Subcutaneous abdominal adipose tissue (tissue), 5 donors: ENCODE measurements at regions not wholly inside any gene's neighbourhood (a gene's known extent, or its start where the extent isn't known, plus 50 kb on each side); places are given as distances from the start of the nearest gene placed in this dataset.

ENCODE experiments used
- H3K27ac ChIP-seq: one replicate; pipeline ENCODE4 v1.7.0; 2013; ENCODE audit warnings: low read depth, mild to moderate bottlenecking, inconsistent platforms, low read length, moderate library complexity
- H3K27me3 ChIP-seq, 5 donors: one replicate each; pipeline ENCODE4 v1.7.0; 2013; ENCODE audit warnings: low read length in 5 of 5, inconsistent platforms in 1 of 5; ENCODE audit not compliant: control insufficient read depth in 5 of 5, insufficient read depth in 4 of 5
- H3K36me3 ChIP-seq, 5 donors: one replicate each; pipeline ENCODE4 v1.7.0; 2013; ENCODE audit warnings: low read length in 5 of 5; ENCODE audit not compliant: control insufficient read depth in 5 of 5, insufficient read depth in 5 of 5
- H3K4me1 ChIP-seq, 5 donors: one replicate each; pipeline ENCODE4 v1.7.0; 2013; ENCODE audit warnings: low read length in 5 of 5, mild to moderate bottlenecking in 3 of 5, moderate library complexity in 1 of 5; ENCODE audit not compliant: control insufficient read depth in 5 of 5, insufficient read depth in 5 of 5
- H3K4me3 ChIP-seq, 5 donors: one replicate each; pipeline ENCODE4 v1.7.0; 2013; ENCODE audit warnings: low read length in 5 of 5, low read depth in 1 of 5
- H3K9ac ChIP-seq, 5 donors: one replicate each; pipeline ENCODE4 v1.7.0; 2013; ENCODE audit warnings: low read length in 5 of 5, mild to moderate bottlenecking in 4 of 5, moderate library complexity in 3 of 5
- H3K9me3 ChIP-seq, 5 donors: one replicate each; pipeline ENCODE4 v1.7.0; 2013; ENCODE audit warnings: low read length in 5 of 5; ENCODE audit not compliant: control insufficient read depth in 5 of 5
- donor health status: healthy.
- donor health status: healthy.
- donor health status: healthy.
- donor health status: healthy.
- donor health status: healthy.

GRCh38 chrX:106331606-106332005, 163.5 kb downstream of the PWWP3B start:
- no peak overlapping the region for H3K4me3 ChIP-seq
- no peaks in the 10 kb centered on the region for H3K4me1 ChIP-seq
- H3K36me3 ChIP-seq: no peaks in the 10 kb centered on the region
- no peak overlapping the region for H3K9ac ChIP-seq
- H3K9me3 ChIP-seq: peaks cover 0 to 5% (median 0%) of the 10 kb centered on the region in 5 donors
- H3K27ac ChIP-seq: no peak overlapping the region
- peaks cover 0 to 10% (median 3%) of the 10 kb centered on the region in 5 donors for H3K27me3 ChIP-seq

DNA sequence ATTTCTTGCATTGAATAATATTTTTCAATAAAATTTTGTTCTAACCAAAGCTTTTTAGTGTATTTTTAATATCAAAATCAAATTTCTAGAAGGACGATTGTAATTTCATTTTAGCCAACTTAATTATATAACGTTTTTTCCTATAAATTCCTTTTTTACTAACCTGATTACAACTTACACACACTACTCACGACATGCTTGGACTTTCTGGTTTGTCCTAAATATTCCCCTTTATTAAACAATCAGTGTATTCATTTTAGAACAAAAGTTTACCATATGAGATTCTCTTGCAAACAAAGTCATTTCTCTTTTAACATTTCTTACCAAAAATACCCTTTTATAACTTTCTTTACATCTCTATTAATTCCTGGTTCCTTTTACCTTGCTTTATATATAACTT, 173.7 kb downstream of the PWWP3B start:
- H3K4me3 ChIP-seq: no peak overlapping the region
- H3K9ac ChIP-seq: no peak overlapping the region
- H3K27me3 ChIP-seq: peaks cover 0 to 8% (median 2%) of the 10 kb centered on the region in 5 donors
- no peak overlapping the region for H3K27ac ChIP-seq
- H3K4me1 ChIP-seq: no peaks in the 10 kb centered on the region
- no peaks in the 10 kb centered on the region for H3K36me3 ChIP-seq
- H3K9me3 ChIP-seq: peaks cover 0 to 3% (median 2%) of the 10 kb centered on the region in 5 donors

DNA sequence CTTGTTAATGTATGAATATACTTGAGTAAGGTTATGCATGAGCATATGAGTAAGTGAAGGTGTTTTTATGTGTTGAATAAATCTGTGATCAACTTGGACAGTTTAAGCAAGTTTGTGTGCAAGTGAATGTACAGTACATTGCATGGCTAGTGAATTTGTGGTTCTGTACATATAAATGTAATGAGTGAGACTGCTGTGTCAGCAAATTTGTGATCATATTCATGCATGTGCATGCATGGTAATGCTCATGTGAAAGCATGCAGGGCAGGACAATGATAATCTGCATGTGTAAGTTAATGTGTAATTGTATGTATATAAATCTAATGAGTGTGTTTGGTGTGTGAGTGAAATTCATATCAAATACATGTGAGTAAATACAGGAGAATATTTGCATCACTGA, 188.5 kb downstream of the PWWP3B start:
- H3K27ac ChIP-seq: no peak overlapping the region
- no peak overlapping the region for H3K9ac ChIP-seq
- H3K36me3 ChIP-seq: no peaks in the 10 kb centered on the region
- peaks cover 0 to 6% (median 0%) of the 10 kb centered on the region in 5 donors for H3K27me3 ChIP-seq
- no peak overlapping the region for H3K4me3 ChIP-seq
- no peaks in the 10 kb centered on the region for H3K9me3 ChIP-seq
- H3K4me1 ChIP-seq: no peaks in the 10 kb centered on the region

DNA sequence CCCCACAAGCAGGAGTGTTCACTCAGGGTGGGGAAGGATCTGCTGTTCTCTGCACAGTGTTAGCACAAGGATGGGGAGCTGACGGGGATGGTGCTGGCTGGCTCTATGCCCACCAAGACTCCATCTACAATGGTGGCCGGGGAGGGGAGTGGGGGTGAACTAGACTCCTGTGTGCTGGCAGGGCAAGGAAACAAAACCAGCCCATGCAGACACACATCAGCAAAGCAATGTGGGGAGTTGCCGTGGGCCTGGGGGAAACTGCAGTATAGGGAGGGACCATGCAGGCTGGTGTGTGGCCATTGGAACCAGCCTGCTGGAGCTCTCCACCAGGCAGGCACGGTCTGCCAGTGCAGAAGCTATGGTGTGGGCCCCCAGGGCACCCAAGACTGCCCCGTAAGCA, 195.1 kb downstream of the PWWP3B start:
- no peak overlapping the region for H3K9ac ChIP-seq
- H3K9me3 ChIP-seq: no peaks in the 10 kb centered on the region
- no peak overlapping the region for H3K27ac ChIP-seq
- H3K4me3 ChIP-seq: no peak overlapping the region
- H3K36me3 ChIP-seq: no peaks in the 10 kb centered on the region
- no peaks in the 10 kb centered on the region for H3K4me1 ChIP-seq
- peaks cover 5 to 13% (median 8%) of the 10 kb centered on the region in 5 donors for H3K27me3 ChIP-seq

DNA sequence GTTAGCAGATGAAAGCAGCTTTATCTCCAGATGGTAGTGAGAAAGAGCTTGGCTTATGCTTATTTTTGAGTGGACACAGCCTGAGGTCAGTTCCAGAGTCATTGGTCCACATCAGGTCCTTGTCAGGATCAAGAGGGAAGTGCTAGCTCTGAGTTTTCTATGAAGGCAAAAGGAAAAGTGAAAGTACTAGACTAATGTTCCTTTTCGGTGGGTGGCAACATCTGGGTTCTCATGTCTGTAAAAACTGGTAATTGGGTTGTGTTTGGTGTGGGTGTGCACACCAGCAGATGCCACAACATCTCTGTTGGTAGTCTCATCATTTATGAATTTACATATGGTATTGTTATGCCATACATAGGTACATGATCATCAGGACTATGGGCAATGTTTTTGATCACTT, 210.5 kb downstream of the PWWP3B start:
- Histone ChIP-seq H3K27ac (no peak overlapping the region), H3K36me3 (no peaks in the 10 kb centered on the region), H3K9me3 (peaks cover 0 to 13% (median 0%) of the 10 kb centered on the region in 5 donors), H3K27me3 (peaks cover 0 to 2% (median 0%) of the 10 kb centered on the region in 5 donors), H3K9ac (no peak overlapping the region), H3K4me3 (peak overlapping the region in 1 of 5 donors; percentile 8), H3K4me1 (no peaks in the 10 kb centered on the region)

DNA sequence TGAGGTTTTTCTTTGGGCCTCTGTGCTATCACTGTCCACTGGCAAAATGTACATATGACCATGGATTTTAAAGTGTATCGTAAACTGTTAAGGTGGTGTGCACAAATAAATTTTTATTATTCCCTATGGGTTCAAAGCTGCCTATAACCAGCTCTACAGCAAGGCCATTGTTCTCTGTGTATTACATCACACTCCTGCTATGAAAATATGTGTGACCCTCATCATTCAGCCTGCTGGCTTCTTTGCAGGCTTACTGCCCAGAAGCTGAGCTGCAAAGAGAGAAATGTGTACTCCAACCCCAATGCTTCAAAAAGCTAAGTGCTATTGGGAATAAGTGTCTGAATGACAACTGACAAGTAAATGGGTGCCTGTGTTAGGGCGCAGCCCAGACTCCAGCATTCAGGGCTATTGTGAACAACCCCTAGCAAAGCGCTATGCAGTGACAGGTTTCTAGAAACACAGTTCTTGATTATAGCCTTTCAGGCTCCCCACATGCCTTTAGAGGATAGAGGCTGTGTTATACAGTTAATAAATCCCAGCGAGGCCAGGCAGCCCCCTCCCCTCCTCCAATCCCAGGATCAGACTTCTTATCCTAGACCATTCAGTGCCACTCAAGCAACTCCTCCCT, 220.4 kb upstream of the RADX start:
- H3K4me1 ChIP-seq: no peaks in the 10 kb centered on the region
- H3K4me3 ChIP-seq: no peak overlapping the region
- no peak overlapping the region for H3K9ac ChIP-seq
- H3K9me3 ChIP-seq: peaks cover 0 to 3% (median 0%) of the 10 kb centered on the region in 5 donors
- no peaks in the 10 kb centered on the region for H3K36me3 ChIP-seq
- no peak overlapping the region for H3K27ac ChIP-seq
- H3K27me3 ChIP-seq: peaks cover 4 to 10% (median 7%) of the 10 kb centered on the region in 5 donors

- no peak overlapping the region for H3K4me3 ChIP-seq
- H3K27ac ChIP-seq: no peak overlapping the region
- no peaks in the 10 kb centered on the region for H3K4me1 ChIP-seq
- no peaks in the 10 kb centered on the region for H3K36me3 ChIP-seq
- no peak overlapping the region for H3K9ac ChIP-seq
- peaks cover 4 to 10% (median 7%) of the 10 kb centered on the region in 5 donors for H3K27me3 ChIP-seq
- peaks cover 0 to 3% (median 0%) of the 10 kb centered on the region in 5 donors for H3K9me3 ChIP-seq
Measured at GRCh38 chrX:106392346-106392745, 219.4 kb upstream of the RADX start.

DNA sequence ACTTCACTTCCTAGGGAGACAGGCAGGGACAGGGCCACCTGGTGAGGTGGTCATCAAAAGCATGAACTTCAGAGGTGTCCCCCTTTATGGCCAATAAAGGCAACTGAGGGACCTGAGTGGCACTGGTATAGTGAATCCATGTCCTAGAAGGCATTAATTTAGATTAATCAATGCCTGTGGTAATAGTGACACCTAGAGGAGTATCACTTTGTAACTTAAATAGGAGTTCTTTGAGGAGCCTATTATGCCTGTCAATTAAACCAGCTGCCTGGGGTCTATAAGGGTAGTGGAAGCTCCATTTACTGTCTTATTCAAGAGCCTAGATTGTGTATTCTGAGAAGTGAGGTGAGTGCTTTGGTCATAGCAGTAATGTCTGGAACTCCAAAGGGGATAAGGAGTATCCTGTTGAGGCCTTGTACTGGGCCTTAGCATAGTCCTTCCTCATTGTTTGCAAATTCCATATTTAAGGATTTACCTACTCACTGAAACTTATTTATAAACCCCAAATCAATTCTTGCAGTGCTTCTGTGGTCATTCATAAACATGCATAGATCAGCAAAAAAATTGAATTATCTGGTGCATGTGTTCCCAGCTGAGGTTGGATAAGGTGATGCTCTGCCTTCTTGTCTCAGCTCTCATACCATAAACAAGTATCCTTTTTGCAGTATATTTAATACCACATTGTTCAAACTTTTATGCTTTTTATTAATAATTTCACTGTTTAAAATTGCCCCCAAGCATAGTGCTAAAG, 213.8 kb upstream of the RADX start:
- H3K27ac ChIP-seq: no peak overlapping the region
- H3K27me3 ChIP-seq: peaks cover 4 to 26% (median 17%) of the 10 kb centered on the region in 5 donors
- H3K4me3 ChIP-seq: no peak overlapping the region
- H3K4me1 ChIP-seq: no peaks in the 10 kb centered on the region
- no peaks in the 10 kb centered on the region for H3K36me3 ChIP-seq
- no peak overlapping the region for H3K9ac ChIP-seq
- H3K9me3 ChIP-seq: no peaks in the 10 kb centered on the region

GRCh38 chrX:106401965-106402559, 209.7 kb upstream of the RADX start:
- no peaks in the 10 kb centered on the region for H3K4me1 ChIP-seq
- no peak overlapping the region for H3K9ac ChIP-seq
- H3K4me3 ChIP-seq: no peak overlapping the region
- no peak overlapping the region for H3K27ac ChIP-seq
- no peaks in the 10 kb centered on the region for H3K36me3 ChIP-seq
- H3K9me3 ChIP-seq: no peaks in the 10 kb centered on the region
- H3K27me3 ChIP-seq: peaks cover 0 to 26% (median 8%) of the 10 kb centered on the region in 5 donors

DNA sequence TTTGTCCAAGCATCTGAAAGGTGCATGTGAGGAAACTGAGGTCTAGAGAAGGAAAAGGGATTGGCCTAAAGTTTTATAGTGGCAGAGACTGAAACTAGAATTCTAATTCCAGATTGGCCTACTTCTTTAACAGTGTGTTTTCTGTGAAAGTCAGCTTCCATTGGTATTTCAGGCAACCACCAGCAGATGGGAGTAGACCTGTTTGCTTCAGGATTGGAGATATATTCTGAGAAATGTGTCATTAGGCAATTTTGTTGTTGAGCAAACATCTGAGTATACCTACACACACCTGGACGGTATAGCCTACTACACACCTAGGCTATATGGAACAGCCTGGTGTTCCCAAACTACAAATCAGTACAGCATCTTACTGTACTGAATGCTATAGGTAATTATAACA, 207.3 kb upstream of the RADX start:
- Histone ChIP-seq H3K9ac (no peak overlapping the region), H3K27me3 (peaks cover 0 to 26% (median 7%) of the 10 kb centered on the region in 5 donors), H3K9me3 (no peaks in the 10 kb centered on the region), H3K27ac (no peak overlapping the region), H3K36me3 (no peaks in the 10 kb centered on the region), H3K4me3 (no peak overlapping the region), H3K4me1 (no peaks in the 10 kb centered on the region)
